KOPT-K1 (cell line): ENCODE measurements at regions not wholly inside any gene's neighbourhood (a gene's known extent, or its start where the extent isn't known, plus 50 kb on each side); places are given as distances from the start of the nearest gene placed in this dataset.

Source experiments
- H3K27ac ChIP-seq: fragments of 200-600 bp; sonication (generic); 2 replicates; pipeline ENCODE4 v1.5.1; 2016; ENCODE audit warnings: antibody characterized with exemption, mild to moderate bottlenecking, low read depth, low read length; ENCODE audit not compliant: poor library complexity, severe bottlenecking
- H3K36me3 ChIP-seq: fragments of 200-600 bp; sonication (generic); 2 replicates; pipeline ENCODE4 v1.5.1; 2017; ENCODE audit warnings: antibody characterized with exemption, mild to moderate bottlenecking, low read length, moderate library complexity; ENCODE audit not compliant: insufficient read depth
- H3K9me3 ChIP-seq: fragments of 200-600 bp; sonication (generic); 2 replicates; pipeline ENCODE4 v1.5.1; 2017; ENCODE audit warnings: antibody characterized with exemption, low read length, mild to moderate bottlenecking; ENCODE audit not compliant: insufficient read depth, poor library complexity, severe bottlenecking

GRCh38 chr1:115215703-115216521 is 122.1 kb downstream of the NGF start:
- no peak overlapping the region for H3K27ac ChIP-seq
- H3K36me3 ChIP-seq = no peaks in the 10 kb centered on the region
- no peaks in the 10 kb centered on the region for H3K9me3 ChIP-seq

GRCh38 chr1:115215110-115215509 is 122.9 kb downstream of the NGF start:
- Histone ChIP-seq H3K27ac (no peak overlapping the region), H3K36me3 (no peaks in the 10 kb centered on the region)

GRCh38 chr1:115214098-115214497 is 124.0 kb downstream of the NGF start:
- H3K36me3 ChIP-seq = no peaks in the 10 kb centered on the region
- no peaks in the 10 kb centered on the region for H3K9me3 ChIP-seq
- no peak overlapping the region for H3K27ac ChIP-seq

More at GRCh38 chr1:115215110-115215509, 122.9 kb downstream of the NGF start:
- no peaks in the 10 kb centered on the region for H3K9me3 ChIP-seq

DNA sequence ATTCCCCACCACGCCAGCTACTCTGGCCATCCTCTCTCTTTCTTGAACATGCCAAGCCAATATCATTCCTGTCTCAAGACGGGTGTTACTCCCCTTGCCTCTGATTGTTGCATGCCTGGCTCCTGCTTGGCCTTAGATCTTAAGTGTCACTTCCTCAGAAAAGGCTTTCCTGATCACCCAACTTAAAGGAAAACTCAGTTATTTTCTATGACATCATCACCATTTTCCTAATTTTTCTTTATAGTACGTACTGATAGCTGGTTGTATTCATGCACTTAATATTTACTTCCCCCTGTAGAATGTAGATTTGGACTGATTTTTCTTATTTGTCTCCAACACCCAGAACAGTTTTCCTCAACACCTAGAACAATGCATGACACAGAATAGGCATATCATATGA is 123.8 kb upstream of the TSPAN2 start:
- Histone ChIP-seq H3K36me3 (no peaks in the 10 kb centered on the region), H3K9me3 (no peaks in the 10 kb centered on the region), H3K27ac (no peak overlapping the region)

DNA sequence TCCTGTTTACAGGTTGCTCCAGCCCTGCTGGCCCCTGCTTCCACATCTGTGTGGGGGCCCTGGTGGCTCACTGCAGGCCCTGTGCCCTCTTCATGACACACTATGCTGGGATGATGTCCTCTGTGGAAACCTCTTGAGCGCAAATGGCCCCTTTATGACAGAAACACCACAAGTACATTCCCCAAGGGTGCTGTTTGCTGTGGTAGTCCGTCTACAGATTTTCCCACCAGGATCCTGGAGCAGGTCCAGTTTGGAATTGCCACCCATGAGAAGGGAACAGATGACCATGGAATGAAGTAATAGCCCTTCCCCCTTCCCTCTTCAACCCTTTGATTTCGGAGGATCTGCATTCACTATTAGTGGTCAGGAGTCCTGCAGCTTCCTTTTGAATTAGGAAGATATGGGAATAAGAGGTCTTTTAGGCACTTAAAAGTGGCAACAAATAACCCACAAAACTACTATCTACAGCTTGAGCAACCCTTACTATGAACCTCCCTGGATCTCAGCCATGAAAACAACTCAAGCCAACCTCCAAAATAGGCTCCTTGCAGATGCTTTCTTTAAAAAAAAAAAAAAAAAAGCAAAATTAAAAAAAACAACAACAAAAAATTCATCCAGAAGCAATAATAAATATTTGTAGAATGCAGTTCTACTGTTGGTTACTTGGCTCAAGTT is 121.9 kb upstream of the TSPAN2 start:
- no peaks in the 10 kb centered on the region for H3K9me3 ChIP-seq
- H3K27ac ChIP-seq = no peak overlapping the region
- H3K36me3 ChIP-seq = no peaks in the 10 kb centered on the region

- Histone ChIP-seq H3K27ac (no peak overlapping the region), H3K36me3 (no peaks in the 10 kb centered on the region), H3K9me3 (no peaks in the 10 kb centered on the region)
Observed at GRCh38 chr1:115210302-115210711, 121.0 kb upstream of the TSPAN2 start.

GRCh38 chr1:115204513-115204912 is 115.2 kb upstream of the TSPAN2 start:
- Histone ChIP-seq H3K36me3 (no peaks in the 10 kb centered on the region), H3K9me3 (no peaks in the 10 kb centered on the region), H3K27ac (no peak overlapping the region)

DNA sequence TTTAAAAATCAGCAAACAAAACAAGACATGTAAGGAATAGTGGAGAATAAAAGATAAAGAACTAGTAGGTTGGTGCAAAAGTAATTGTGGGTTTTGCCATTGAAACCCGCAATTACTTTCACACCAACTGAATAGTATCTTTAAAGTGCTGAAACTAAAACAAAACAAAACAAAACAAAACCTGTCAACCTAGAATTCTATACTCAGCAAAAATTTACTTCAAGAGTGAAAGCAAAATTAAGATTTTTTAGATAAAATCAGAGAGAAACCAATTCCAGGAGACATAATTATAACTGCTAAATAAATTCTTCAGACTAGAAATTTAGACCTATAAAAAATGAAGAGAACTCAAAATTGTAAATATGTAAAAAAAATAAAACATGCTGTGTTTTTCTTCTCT is 114.0 kb upstream of the TSPAN2 start:
- H3K27ac ChIP-seq = no peak overlapping the region
- H3K36me3 ChIP-seq = no peaks in the 10 kb centered on the region
- no peaks in the 10 kb centered on the region for H3K9me3 ChIP-seq

GRCh38 chr1:115201598-115201997 is 112.3 kb upstream of the TSPAN2 start:
- Histone ChIP-seq H3K27ac (no peak overlapping the region), H3K36me3 (no peaks in the 10 kb centered on the region), H3K9me3 (no peaks in the 10 kb centered on the region)

- no peaks in the 10 kb centered on the region for H3K9me3 ChIP-seq
- H3K36me3 ChIP-seq = no peaks in the 10 kb centered on the region
- H3K27ac ChIP-seq = no peak overlapping the region
Observed at GRCh38 chr1:115199416-115200132, 110.3 kb upstream of the TSPAN2 start.

GRCh38 chr1:115198938-115199337 is 109.6 kb upstream of the TSPAN2 start:
- Histone ChIP-seq H3K36me3 (no peaks in the 10 kb centered on the region), H3K27ac (no peak overlapping the region), H3K9me3 (no peaks in the 10 kb centered on the region)

- Histone ChIP-seq H3K36me3 (no peaks in the 10 kb centered on the region), H3K27ac (no peak overlapping the region), H3K9me3 (no peaks in the 10 kb centered on the region)
Observed at GRCh38 chr1:115196296-115196695, 107.0 kb upstream of the TSPAN2 start.

GRCh38 chr1:115194506-115194905 is 105.2 kb upstream of the TSPAN2 start:
- Histone ChIP-seq H3K36me3 (no peaks in the 10 kb centered on the region), H3K9me3 (no peaks in the 10 kb centered on the region), H3K27ac (no peak overlapping the region)

GRCh38 chr1:115193046-115193828 is 103.9 kb upstream of the TSPAN2 start:
- no peaks in the 10 kb centered on the region for H3K36me3 ChIP-seq
- no peak overlapping the region for H3K27ac ChIP-seq
- H3K9me3 ChIP-seq = no peaks in the 10 kb centered on the region
